K562 (cell line): ENCODE measurements at regions not wholly inside any gene's neighbourhood (a gene's known extent, or its start where the extent isn't known, plus 50 kb on each side); places are given as distances from the start of the nearest gene placed in this dataset.

ENCODE experiments used
- ATAC-seq: fragments of 200-7000 bp; cut with Tn5 transposase; 3 replicates; pipeline ENCODE4 v1.9.1; 2020; ENCODE audit warnings: moderate library complexity
- BruUV-seq: library from RNA; stranded (reverse); fragments of 400-500 nt; replicated peaks from 2 replicates; lab custom pipeline; 2021; lab: Mats Ljungman, UMichigan
- CTCF ChIA-PET: fragments of 300-600 bp; formaldehyde crosslinking; extraction: SDS; loops from one replicate; lab custom pipeline; 2021; ENCODE audit warnings: low intra/inter-chr PET ratio; lab: Yijun Ruan, JAX
- POLR2A ChIA-PET: fragments of 300-600, 350-650 bp; sonication (Branson Sonifier 250); formaldehyde crosslinking; extraction: SDS; loops from one replicate; lab custom pipeline; 2021; ENCODE audit warnings: antibody characterized with exemption, inconsistent platforms; lab: Yijun Ruan, JAX
- DNase-seq, 4 experiments: peaks; one replicate each; pipeline versions ENCODE4 v3.0.0 to v3.0.0-alpha.2; 2011 to 2018; ENCODE audit warnings: low spot score in 3 of 4, mixed read lengths in 3 of 4; ENCODE audit errors: extremely low read depth in 1 of 4
- FAIRE-seq: peaks from 2 replicates; lab custom pipeline; 2011; peaks lifted over from hg19 to GRCh38; lab: Jason Lieb, UNC
- H2AFZ ChIP-seq: 2 replicates; pipeline ENCODE4 v1.6.0; 2011; ENCODE audit warnings: low read depth, low read length, control low read depth, inconsistent platforms
- H3K27ac ChIP-seq: fragments of 200-600 bp; 3 replicates; pipeline ENCODE4 v1.8.0; 2011; ENCODE audit warnings: low read depth, mild to moderate bottlenecking, control low read depth, inconsistent platforms, low read length, moderate library complexity, mixed read lengths; ENCODE audit errors: extremely low read depth
- H3K27me3 ChIP-seq, 2 experiments: fragments of 300-600 bp in 1 of 2; 2 replicates in 1 of 2; 3 replicates in 1 of 2; pipeline versions ENCODE4 v1.6.0 to v1.8.0; 2011; ENCODE audit warnings: inconsistent platforms in 2 of 2, low read length in 2 of 2, mild to moderate bottlenecking in 1 of 2, mixed read lengths in 1 of 2, moderate library complexity in 1 of 2; ENCODE audit not compliant: control insufficient read depth in 2 of 2, insufficient read depth in 2 of 2
- H3K36me3 ChIP-seq: fragments of 300-600 bp; 3 replicates; pipeline ENCODE4 v1.8.0; 2011; ENCODE audit warnings: mild to moderate bottlenecking, low read length, inconsistent platforms; ENCODE audit not compliant: control insufficient read depth, insufficient read depth
- H3K4me1 ChIP-seq, 2 experiments: fragments of 200-600 bp in 1 of 2; replicated peaks in 1 of 2; 2 replicates in 1 of 2; 3 replicates in 1 of 2; pipeline versions ENCODE4 v1.5.1 to v1.8.0; 2011; ENCODE audit warnings: inconsistent platforms in 2 of 2, low read length in 2 of 2, mild to moderate bottlenecking in 1 of 2, mixed read lengths in 1 of 2, moderate library complexity in 1 of 2; ENCODE audit not compliant: control insufficient read depth in 2 of 2, insufficient read depth in 2 of 2
- H3K4me2 ChIP-seq: 2 replicates; pipeline ENCODE4 v1.6.1; 2011; ENCODE audit warnings: low read length, control low read depth, inconsistent platforms, mixed read lengths; ENCODE audit not compliant: insufficient read depth
- H3K4me3 ChIP-seq: fragments of 200-600 bp; sonication (generic), shearing (Covaris generic); 2 replicates; pipeline ENCODE4 v1.5.1; 2016; ENCODE audit warnings: control low read depth, inconsistent platforms
- H3K79me2 ChIP-seq: fragments of 200-600 bp; 3 replicates; pipeline ENCODE4 v1.8.0; 2011; ENCODE audit warnings: low read length, inconsistent platforms; ENCODE audit not compliant: control insufficient read depth, insufficient read depth
- H3K9ac ChIP-seq, 2 experiments: 2 replicates each; pipeline versions ENCODE4 v1.6.0 to v1.6.1; 2011; ENCODE audit warnings: low read depth in 2 of 2, low read length in 2 of 2, control low read depth in 1 of 2, inconsistent platforms in 1 of 2, mild to moderate bottlenecking in 1 of 2, mixed read lengths in 1 of 2; ENCODE audit not compliant: insufficient read depth in 1 of 2
- H3K9me1 ChIP-seq: one replicate; pipeline ENCODE4 v1.6.0; 2011; ENCODE audit warnings: inconsistent platforms, mild to moderate bottlenecking, low read length, moderate library complexity; ENCODE audit not compliant: control insufficient read depth, insufficient read depth
- H3K9me3 ChIP-seq: replicated peaks from 2 replicates; pipeline ENCODE4 v1.5.1; 2011; ENCODE audit warnings: low read depth, low read length, inconsistent platforms; ENCODE audit not compliant: control insufficient read depth, insufficient read depth
- H4K20me1 ChIP-seq: replicated peaks from 2 replicates; pipeline ENCODE4 v1.6.1; 2011; ENCODE audit warnings: low read length, inconsistent platforms, mixed read lengths; ENCODE audit not compliant: control insufficient read depth, insufficient read depth
- CBX3 ChIP-seq, 2 experiments: IDR thresholded peaks; 1 replicate in 1 of 2; 2 replicates in 1 of 2; pipeline ENCODE4 v1.6.1; 2012; ENCODE audit warnings: inconsistent platforms in 2 of 2, low read length in 2 of 2, borderline replicate concordance in 1 of 2, control low read depth in 1 of 2
- CHD4 ChIP-seq: fragments of 200-600 bp; sonication (generic); IDR thresholded peaks from 3 replicates; pipeline ENCODE4 v1.6.1; 2012; ENCODE audit warnings: low read depth, mild to moderate bottlenecking, mixed read lengths, low read length, inconsistent platforms; ENCODE audit not compliant: insufficient read depth, insufficient replicate concordance, poor library complexity, severe bottlenecking
- E2F6 ChIP-seq, 2 experiments: IDR thresholded peaks; 2 replicates each; pipeline ENCODE4 v1.6.1; 2011; ENCODE audit warnings: borderline replicate concordance in 1 of 2, control low read depth in 1 of 2, low read depth in 1 of 2, low read length in 1 of 2, mild to moderate bottlenecking in 1 of 2, mixed read lengths in 1 of 2, moderate library complexity in 1 of 2; ENCODE audit not compliant: insufficient read depth in 1 of 2, insufficient read length in 1 of 2, poor library complexity in 1 of 2, severe bottlenecking in 1 of 2; ENCODE audit errors: extremely low read depth in 1 of 2
- ETV5 ChIP-seq: sonication (generic); formaldehyde crosslinking; IDR thresholded peaks from 2 replicates; pipeline ENCODE4 v1.4.0; 2020; ENCODE audit warnings: low read depth, mild to moderate bottlenecking, missing genetic modification reagents
- HINFP ChIP-seq: fragments of 450-650 bp; conservative IDR thresholded peaks from 2 replicates; pipeline ENCODE4 v1.6.1; 2016; ENCODE audit warnings: missing genetic modification characterization, low read depth, mild to moderate bottlenecking, control low read depth, missing compliant biosample characterization
- KLF1 ChIP-seq: fragments of 450-650 bp; IDR thresholded peaks from 2 replicates; pipeline ENCODE4 v1.6.1; 2016; ENCODE audit warnings: missing genetic modification characterization, missing compliant biosample characterization
- PHF20 ChIP-seq: fragments of 450-650 bp; IDR thresholded peaks from 2 replicates; pipeline ENCODE4 v1.6.1; 2018; ENCODE audit not compliant: partially characterized antibody
- PTBP1 ChIP-seq: fragments of 200-400 bp; formaldehyde crosslinking; IDR thresholded peaks from 2 replicates; pipeline ENCODE4 v1.6.1; 2017; ENCODE audit warnings: low read depth, low read length
- RNF219 ChIP-seq: fragments of 250-450 bp; sonication (Bioruptor Pico); IDR thresholded peaks from 2 replicates; pipeline ENCODE4 v1.5.0; 2022; ENCODE audit warnings: mild to moderate bottlenecking
- SFPQ ChIP-seq: fragments of 200-400 bp; formaldehyde crosslinking; IDR thresholded peaks from 2 replicates; pipeline ENCODE4 v1.6.1; 2017; ENCODE audit warnings: mild to moderate bottlenecking, low read depth, low read length, moderate library complexity
- TAF15 ChIP-seq: fragments of 200-400 bp; formaldehyde crosslinking; IDR thresholded peaks from 2 replicates; pipeline ENCODE4 v1.6.1; 2017; ENCODE audit warnings: mild to moderate bottlenecking, low read depth, low read length, moderate library complexity
- YBX1 ChIP-seq: fragments of 450-650 bp; IDR thresholded peaks from 2 replicates; pipeline ENCODE4 v1.7.1; 2016; ENCODE audit warnings: mild to moderate bottlenecking
- ZNF444 ChIP-seq: fragments of 250-450 bp; sonication (Bioruptor Pico); IDR thresholded peaks from 2 replicates; pipeline ENCODE4 v1.4.0; 2020; ENCODE audit warnings: mild to moderate bottlenecking, moderate library complexity
- ZNF57 ChIP-seq: fragments of 450-650 bp; formaldehyde crosslinking; IDR thresholded peaks from 2 replicates; pipeline ENCODE4 v1.4.0; 2020; ENCODE audit warnings: mild to moderate bottlenecking, moderate library complexity
- WGBS: fragments of 100-300 bp; shearing (Covaris generic); methylation state at CpG from one replicate; pipeline ENCODE4 v1.1.6; 2016; ENCODE audit warnings: low coverage, mixed read lengths; ENCODE audit not compliant: insufficient coverage; ENCODE audit errors: missing lambda C conversion rate; 5-methylcytosine and 5-hydroxymethylcytosine counted together
- in situ Hi-C: fragments of 300-500 bp; cut with MboI; formaldehyde crosslinking; loops from 4 replicates; pipeline ENCODE4 v1.15.0; 2018; ENCODE audit warnings: inconsistent platforms, mixed read lengths
- intact Hi-C: fragments of 100-400 bp; cut with micrococcal nuclease; formaldehyde crosslinking; loops from 2 replicates; pipeline ENCODE4 v1.14.2; 2022

GRCh38 chr7:114297121-114297520, 117.5 kb upstream of the FOXP2 start (continued):
- TF ChIP-seq HINFP (tag) = no peak
- TF ChIP-seq, all 486 proteins: peak for 0

- no TSS peak for BruUV-seq
- in situ Hi-C loops (no loop called here), intact Hi-C loops (no loop called here)
- H3K9ac ChIP-seq = no peak overlapping the region
- 0% methylated on average over 1 of the region's 1 CpG for WGBS
- H3K36me3 ChIP-seq = no peaks in the 10 kb centered on the region
- DNase-seq (no peak), FAIRE-seq (no peak), ATAC-seq (no peak)
- no peaks in the 10 kb centered on the region for H3K79me2 ChIP-seq
- H4K20me1 ChIP-seq = no peaks in the 10 kb centered on the region
- H2AFZ ChIP-seq = no peak overlapping the region
- no peak overlapping the region for H3K27ac ChIP-seq
- H3K27me3 ChIP-seq = no peaks in the 10 kb centered on the region
- ChIA-PET CTCF (no interaction called here), POLR2A (no interaction called here)
- H3K4me2 ChIP-seq = no peak overlapping the region
- no peak overlapping the region for H3K4me3 ChIP-seq
- no peaks in the 10 kb centered on the region for H3K9me3 ChIP-seq
- no peaks in the 10 kb centered on the region for H3K4me1 ChIP-seq
- H3K9me1 ChIP-seq = no peaks in the 10 kb centered on the region
- no peak for TF ChIP-seq PHF20
- no peak for TF ChIP-seq KLF1 (tag)
- TF ChIP-seq PTBP1 = no peak
- TF ChIP-seq TAF15 = no peak
- no peak for TF ChIP-seq SFPQ
- no peak for TF ChIP-seq E2F6 (IDR thresholded peaks at IDR 0.05; ENCODE audit: borderline replicate concordance in 1 of 2, extremely low read depth in 1 of 2, insufficient read depth in 1 of 2, insufficient read length in 1 of 2, low read depth in 1 of 2, low read length in 1 of 2, poor library complexity in 1 of 2, severe bottlenecking in 1 of 2)
- no peak for TF ChIP-seq RNF219 (CRISPR knock-in tag)
- TF ChIP-seq CHD4 = no peak
- TF ChIP-seq YBX1 = no peak
- no peak for TF ChIP-seq ETV5 (CRISPR knock-in tag)
- TF ChIP-seq ZNF57 (CRISPR knock-in tag) = no peak
- no peak for TF ChIP-seq CBX3 (IDR thresholded peaks at IDR 0.05; ENCODE audit: borderline replicate concordance in 1 of 2, low read length in 2 of 2)
- no peak for TF ChIP-seq ZNF444 (CRISPR knock-in tag)
Observed at GRCh38 chr7:114295522-114295921, 119.1 kb upstream of the FOXP2 start.
